ENCODE measurements at regions not wholly inside any gene's neighbourhood (a gene's known extent, or its start where the extent isn't known, plus 50 kb on each side); places are given as distances from the start of the nearest gene placed in this dataset.

- ATAC-seq (ENCODE audit: low read depth): no peak
- peaks cover 2% of the 10 kb centered on the region for H3K9me3 ChIP-seq (ENCODE audit: severe bottlenecking)
- no peak for TF ChIP-seq CTCF (IDR thresholded peaks at IDR 0.05; ENCODE audit: poor library complexity, severe bottlenecking)
- no peak for DNase-seq (ENCODE audit: low spot score)
- no peak overlapping the region for H3K4me3 ChIP-seq (ENCODE audit: severe bottlenecking)
- H3K27me3 ChIP-seq (ENCODE audit: insufficient read depth, poor library complexity, severe bottlenecking): no peaks in the 10 kb centered on the region
- no peak overlapping the region for H3K27ac ChIP-seq (ENCODE audit: poor library complexity, severe bottlenecking)
- no peaks in the 10 kb centered on the region for H3K4me1 ChIP-seq (ENCODE audit: insufficient read depth, poor library complexity, severe bottlenecking)
- no peaks in the 10 kb centered on the region for H3K36me3 ChIP-seq (ENCODE audit: low read depth)
Measured at GRCh38 chr22:47651216-47651987, 889.0 kb downstream of the TBC1D22A start.

- DNase-seq (ENCODE audit: low spot score) (no peak), ATAC-seq (ENCODE audit: low read depth) (no peak)
- no peak for TF ChIP-seq CTCF (IDR thresholded peaks at IDR 0.05; ENCODE audit: poor library complexity, severe bottlenecking)
- H3K9me3 ChIP-seq (ENCODE audit: severe bottlenecking): no peaks in the 10 kb centered on the region
- H3K4me1 ChIP-seq (ENCODE audit: insufficient read depth, poor library complexity, severe bottlenecking): no peaks in the 10 kb centered on the region
- no peaks in the 10 kb centered on the region for H3K27me3 ChIP-seq (ENCODE audit: insufficient read depth, poor library complexity, severe bottlenecking)
- H3K36me3 ChIP-seq (ENCODE audit: low read depth): no peaks in the 10 kb centered on the region
- no peak overlapping the region for H3K4me3 ChIP-seq (ENCODE audit: severe bottlenecking)
- H3K27ac ChIP-seq (ENCODE audit: poor library complexity, severe bottlenecking): no peak overlapping the region
Measured at GRCh38 chr22:47647720-47648119, 885.3 kb downstream of the TBC1D22A start.

GRCh38 chr22:47647181-47647580, 884.7 kb downstream of the TBC1D22A start:
- DNase-seq (ENCODE audit: low spot score) (no peak), ATAC-seq (ENCODE audit: low read depth) (no peak)
- Histone ChIP-seq H3K27me3 (ENCODE audit: insufficient read depth, poor library complexity, severe bottlenecking) (no peaks in the 10 kb centered on the region), H3K4me1 (ENCODE audit: insufficient read depth, poor library complexity, severe bottlenecking) (no peaks in the 10 kb centered on the region), H3K9me3 (ENCODE audit: severe bottlenecking) (no peaks in the 10 kb centered on the region), H3K36me3 (ENCODE audit: low read depth) (no peaks in the 10 kb centered on the region), H3K27ac (ENCODE audit: poor library complexity, severe bottlenecking) (no peak overlapping the region), H3K4me3 (ENCODE audit: severe bottlenecking) (no peak overlapping the region)
- TF ChIP-seq CTCF (IDR thresholded peaks at IDR 0.05; ENCODE audit: poor library complexity, severe bottlenecking): no peak

- Histone ChIP-seq H3K27ac (ENCODE audit: poor library complexity, severe bottlenecking) (no peak overlapping the region), H3K9me3 (ENCODE audit: severe bottlenecking) (no peaks in the 10 kb centered on the region), H3K4me3 (ENCODE audit: severe bottlenecking) (no peak overlapping the region), H3K4me1 (ENCODE audit: insufficient read depth, poor library complexity, severe bottlenecking) (no peaks in the 10 kb centered on the region), H3K36me3 (ENCODE audit: low read depth) (no peaks in the 10 kb centered on the region), H3K27me3 (ENCODE audit: insufficient read depth, poor library complexity, severe bottlenecking) (no peaks in the 10 kb centered on the region)
- TF ChIP-seq CTCF (IDR thresholded peaks at IDR 0.05; ENCODE audit: poor library complexity, severe bottlenecking): no peak
- DNase-seq (ENCODE audit: low spot score) (no peak), ATAC-seq (ENCODE audit: low read depth) (no peak)
Measured at GRCh38 chr22:47645923-47646322, 883.5 kb downstream of the TBC1D22A start.

- DNase-seq (ENCODE audit: low spot score): no peak
- H3K36me3 ChIP-seq (ENCODE audit: low read depth): no peaks in the 10 kb centered on the region
- no peaks in the 10 kb centered on the region for H3K27me3 ChIP-seq (ENCODE audit: insufficient read depth, poor library complexity, severe bottlenecking)
- H3K9me3 ChIP-seq (ENCODE audit: severe bottlenecking): no peaks in the 10 kb centered on the region
- no peak for ATAC-seq (ENCODE audit: low read depth)
- no peak for TF ChIP-seq CTCF (IDR thresholded peaks at IDR 0.05; ENCODE audit: poor library complexity, severe bottlenecking)
- H3K4me1 ChIP-seq (ENCODE audit: insufficient read depth, poor library complexity, severe bottlenecking): no peaks in the 10 kb centered on the region
- no peak overlapping the region for H3K27ac ChIP-seq (ENCODE audit: poor library complexity, severe bottlenecking)
- H3K4me3 ChIP-seq (ENCODE audit: severe bottlenecking): no peak overlapping the region
Measured at GRCh38 chr22:47645450-47645914, 883.0 kb downstream of the TBC1D22A start.
